M059J (cell line): ENCODE measurements at regions not wholly inside any gene's neighbourhood (a gene's known extent, or its start where the extent isn't known, plus 50 kb on each side); places are given as distances from the start of the nearest gene placed in this dataset.
"Not testable (repeated sequence)": the region's sequence is repeated elsewhere in the genome, so short reads cannot be mapped to it uniquely, and the experiment has no call there.

Experiments used
- DNase-seq: peaks from one replicate; pipeline ENCODE4 v3.0.0-alpha.2; 2012; ENCODE audit warnings: low read depth

- not testable (repeated sequence) for DNase-seq
These were observed 189.2 kb upstream of the IRF2BP2 start for GRCh38 chr1:234799021-234799689.

- DNase-seq, result not testable (repeated sequence)
These were observed 187.2 kb upstream of the IRF2BP2 start for GRCh38 chr1:234797216-234797615.

- not testable (repeated sequence) for DNase-seq
These were observed 186.4 kb upstream of the IRF2BP2 start for GRCh38 chr1:234796438-234796792.

- DNase-seq, result not testable (repeated sequence)
These were observed 185.9 kb upstream of the IRF2BP2 start for GRCh38 chr1:234795711-234796437.

- not testable (repeated sequence) for DNase-seq
These were observed 185.0 kb upstream of the IRF2BP2 start for GRCh38 chr1:234795007-234795406.

GRCh38 chr1:234794452-234794851 is 184.5 kb upstream of the IRF2BP2 start:
- DNase-seq, result not testable (repeated sequence)

GRCh38 chr1:234793924-234794323 is 183.9 kb upstream of the IRF2BP2 start:
- not testable (repeated sequence) for DNase-seq

- not testable (repeated sequence) for DNase-seq
These were observed 182.4 kb upstream of the IRF2BP2 start for GRCh38 chr1:234792221-234792864.

GRCh38 chr1:234791615-234792014 is 181.6 kb upstream of the IRF2BP2 start:
- not testable (repeated sequence) for DNase-seq

GRCh38 chr1:234790333-234790732 is 180.4 kb upstream of the IRF2BP2 start:
- not testable (repeated sequence) for DNase-seq

GRCh38 chr1:234787011-234787584 is 177.1 kb upstream of the IRF2BP2 start:
- not testable (repeated sequence) for DNase-seq

- DNase-seq, result not testable (repeated sequence)
These were observed 175.9 kb upstream of the IRF2BP2 start for GRCh38 chr1:234785922-234786321.

GRCh38 chr1:234785471-234785919 is 175.5 kb upstream of the IRF2BP2 start:
- DNase-seq, result peak; percentile 70

GRCh38 chr1:234784108-234784507 is 174.1 kb upstream of the IRF2BP2 start:
- not testable (repeated sequence) for DNase-seq

GRCh38 chr1:234782791-234783190 is 172.8 kb upstream of the IRF2BP2 start:
- DNase-seq, result no peak

- no peak for DNase-seq
These were observed 172.2 kb upstream of the IRF2BP2 start for GRCh38 chr1:234782105-234782751.

- peak; percentile 28 for DNase-seq
These were observed 171.5 kb upstream of the IRF2BP2 start for GRCh38 chr1:234781241-234782065.

GRCh38 chr1:234780531-234781162 is 170.7 kb upstream of the IRF2BP2 start:
- no peak for DNase-seq

GRCh38 chr1:234780112-234780511 is 170.1 kb upstream of the IRF2BP2 start:
- no peak for DNase-seq

- not testable (repeated sequence) for DNase-seq
These were observed 169.6 kb upstream of the IRF2BP2 start for GRCh38 chr1:234779600-234779999.
